ENCODE measurements at regions not wholly inside any gene's neighbourhood (a gene's known extent, or its start where the extent isn't known, plus 50 kb on each side); places are given as distances from the start of the nearest gene placed in this dataset.

DNA sequence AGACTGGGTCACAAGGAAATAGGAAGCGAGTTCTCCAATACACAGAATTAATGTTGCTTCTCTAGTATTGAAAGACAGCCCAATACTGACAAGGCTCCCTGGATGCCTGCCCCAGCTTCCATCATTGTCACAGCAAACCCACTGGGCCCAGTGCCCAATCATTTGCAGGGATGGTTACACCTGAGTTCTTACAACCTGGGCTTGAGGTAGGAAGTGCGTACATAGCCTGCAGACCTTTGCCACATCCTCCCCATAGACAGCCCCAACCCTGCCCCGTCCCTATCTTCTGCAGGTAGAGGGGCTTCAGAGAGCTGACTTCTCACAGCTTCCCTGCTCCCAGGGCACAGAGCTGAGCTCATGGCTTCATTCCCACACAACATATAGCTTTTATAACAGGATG lies 108.1 kb upstream of the UBL3 start:
- no peak for DNase-seq (ENCODE audit: low read depth)

DNA sequence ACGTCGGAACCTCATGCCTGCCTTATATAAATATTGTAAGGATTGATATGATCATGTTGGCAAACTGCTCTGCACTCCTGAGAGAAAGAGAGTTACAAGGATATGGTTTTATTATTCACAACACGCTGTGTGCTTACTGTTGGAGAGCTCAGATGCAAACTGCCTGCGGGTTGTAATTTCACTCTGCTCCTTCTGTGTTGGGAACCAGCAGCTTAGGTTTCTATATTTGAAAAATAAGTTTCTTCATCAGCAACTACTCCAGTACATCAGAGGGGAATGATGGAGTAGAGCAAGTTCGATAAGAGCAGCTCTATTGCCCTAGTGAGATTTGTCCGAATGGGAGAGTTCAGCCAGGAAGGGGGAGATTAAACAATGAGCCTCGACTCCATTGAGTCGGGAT lies 106.9 kb upstream of the UBL3 start:
- DNase-seq (ENCODE audit: low read depth) = no peak

DNA sequence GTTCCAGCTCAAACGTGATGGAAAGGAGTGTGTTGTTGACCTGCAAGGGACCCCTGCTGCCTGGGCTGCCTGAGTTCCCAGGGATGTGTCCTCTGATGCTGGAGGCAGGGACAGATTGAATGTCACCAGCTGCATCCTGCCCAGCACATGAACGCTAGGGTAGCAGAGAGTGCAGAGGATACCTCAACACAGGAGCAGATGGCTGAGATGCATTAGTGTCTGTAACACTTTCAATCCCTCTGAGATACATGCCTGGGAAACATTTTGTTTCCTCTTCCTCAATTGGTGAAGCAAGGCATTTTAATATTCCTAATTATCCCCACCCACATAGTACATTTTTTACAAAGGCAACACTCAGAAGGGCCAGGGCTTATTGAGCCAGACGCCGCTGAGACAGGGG lies 106.4 kb upstream of the UBL3 start:
- no peak for DNase-seq (ENCODE audit: low read depth)

DNA sequence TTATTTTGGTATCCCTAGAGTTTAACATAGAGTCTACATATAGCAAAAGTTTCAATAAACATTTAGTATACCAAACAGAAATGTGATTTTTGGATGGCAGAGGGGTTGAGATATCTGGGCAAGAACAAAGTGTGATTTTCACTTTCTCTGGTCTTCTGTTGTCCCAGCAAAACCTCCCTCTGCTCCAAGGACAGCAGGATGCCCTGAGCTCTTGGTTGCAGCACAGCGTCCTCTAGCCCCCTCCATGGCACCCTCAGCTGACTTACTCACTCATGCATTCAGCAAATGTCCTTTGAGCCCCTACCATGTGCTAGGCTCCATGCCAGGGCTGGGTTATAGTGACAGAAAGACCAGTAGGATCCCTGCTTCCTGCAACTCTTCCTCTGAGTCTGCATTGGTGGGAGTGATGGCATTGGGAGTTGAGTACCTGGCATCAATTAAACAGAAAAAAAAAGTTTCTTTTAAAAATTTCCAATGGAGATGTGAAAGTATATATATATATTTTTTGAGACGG lies 104.8 kb upstream of the UBL3 start:
- no peak for DNase-seq (ENCODE audit: low read depth)

DNA sequence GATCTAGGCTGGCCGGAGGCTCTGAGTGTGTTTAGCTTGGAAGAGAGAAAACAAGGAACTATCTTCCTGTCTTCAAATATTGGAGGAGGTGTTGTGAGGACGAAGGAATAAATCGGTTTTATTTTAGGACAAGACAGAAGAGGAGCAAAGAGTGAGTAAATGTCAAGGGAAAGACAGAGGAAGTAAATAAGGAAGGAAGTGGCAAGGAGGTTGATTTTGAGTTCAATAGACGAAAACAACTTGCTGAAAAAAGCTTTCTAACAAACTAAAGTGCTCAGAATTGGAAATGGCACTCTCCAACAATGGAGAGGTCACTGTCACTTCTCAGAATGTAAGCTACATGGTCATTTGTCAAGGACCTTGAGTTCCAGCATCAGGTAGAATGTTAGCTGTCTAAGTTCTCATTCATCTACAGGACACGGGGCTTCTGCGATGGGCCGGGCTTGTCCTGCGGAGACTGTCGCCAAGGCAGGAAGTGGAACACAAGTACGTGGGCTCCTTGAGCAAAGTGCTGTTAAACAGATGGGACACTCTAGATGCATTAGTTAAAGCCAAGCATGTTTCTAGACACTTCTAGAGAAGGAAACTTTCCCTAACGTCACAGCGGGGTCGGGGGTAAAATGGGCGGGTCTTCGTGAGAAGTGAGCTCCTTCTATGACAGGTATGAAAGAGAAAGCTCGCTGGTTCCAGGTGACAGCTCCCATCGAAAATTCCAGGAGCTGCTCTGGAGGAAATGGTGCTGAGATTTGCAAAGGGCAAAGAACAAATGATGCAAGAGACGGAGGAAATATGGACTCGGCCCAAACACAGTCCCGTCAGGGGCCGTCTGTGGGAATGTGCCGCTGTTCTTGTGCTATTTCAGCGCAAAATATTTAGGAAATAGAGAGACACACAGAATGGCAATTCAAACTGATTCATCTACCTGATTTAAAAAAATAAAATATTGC lies 103.9 kb upstream of the UBL3 start:
- no peak for DNase-seq (ENCODE audit: low read depth)

DNA sequence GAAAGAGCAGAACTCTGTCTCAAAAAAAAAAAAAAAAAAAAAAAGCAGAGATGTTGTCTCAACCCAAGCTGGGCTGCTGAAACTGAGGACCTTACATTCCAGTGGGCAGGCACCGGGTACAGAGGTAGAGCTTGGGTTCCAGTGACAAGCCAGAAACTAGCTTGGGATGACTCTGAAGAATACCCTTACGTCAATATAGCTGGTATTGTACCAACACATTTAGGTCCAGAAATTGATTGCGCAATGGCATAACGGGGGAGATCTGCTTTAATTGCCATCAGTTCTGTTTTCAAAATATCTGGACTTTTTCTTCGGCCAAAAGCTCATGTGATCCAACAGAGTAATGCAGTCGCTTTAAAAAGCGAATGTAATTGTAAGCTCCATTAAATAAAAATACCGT lies 103.1 kb upstream of the UBL3 start:
- DNase-seq (ENCODE audit: low read depth) = no peak

DNA sequence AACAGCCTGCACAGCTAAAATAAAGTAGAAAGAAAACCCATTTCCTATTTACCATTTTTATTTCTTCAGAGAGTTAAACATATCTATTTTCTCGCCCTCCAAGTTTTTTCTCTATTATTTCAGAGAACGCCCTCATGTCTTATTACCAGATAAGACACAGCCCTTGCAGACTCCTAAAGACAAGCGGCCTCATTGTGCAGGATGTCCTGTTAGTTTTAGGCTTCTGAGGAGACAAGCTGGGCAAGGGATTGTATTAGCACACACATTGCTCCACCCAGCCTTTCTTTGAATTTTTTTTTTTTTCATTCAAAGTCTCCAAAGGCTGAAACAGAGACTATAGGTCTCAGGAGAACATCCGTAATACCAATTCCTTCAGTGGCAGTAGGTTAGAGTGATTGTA lies 101.8 kb upstream of the UBL3 start:
- DNase-seq (ENCODE audit: low read depth) = no peak

DNA sequence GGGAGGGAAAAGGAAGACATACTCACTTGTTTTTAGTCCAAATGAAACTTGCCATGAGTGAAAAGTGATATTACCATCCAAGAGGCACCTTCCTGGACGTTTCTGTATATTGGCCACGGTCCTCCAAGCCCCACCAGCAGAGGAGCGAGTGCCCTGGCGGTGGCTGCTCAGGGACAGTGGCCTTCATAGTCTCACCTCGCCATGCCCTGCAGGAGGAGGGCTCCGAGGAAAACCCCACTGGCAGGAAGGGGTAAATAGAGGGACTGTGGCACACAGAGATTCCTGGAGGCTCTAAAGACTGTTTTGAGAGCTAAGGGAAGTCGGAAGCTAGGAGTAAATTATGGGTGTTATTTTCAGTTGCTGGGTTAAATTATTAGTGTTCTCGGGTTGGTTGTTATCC lies 98.4 kb upstream of the UBL3 start:
- DNase-seq (ENCODE audit: low read depth) = no peak

DNA sequence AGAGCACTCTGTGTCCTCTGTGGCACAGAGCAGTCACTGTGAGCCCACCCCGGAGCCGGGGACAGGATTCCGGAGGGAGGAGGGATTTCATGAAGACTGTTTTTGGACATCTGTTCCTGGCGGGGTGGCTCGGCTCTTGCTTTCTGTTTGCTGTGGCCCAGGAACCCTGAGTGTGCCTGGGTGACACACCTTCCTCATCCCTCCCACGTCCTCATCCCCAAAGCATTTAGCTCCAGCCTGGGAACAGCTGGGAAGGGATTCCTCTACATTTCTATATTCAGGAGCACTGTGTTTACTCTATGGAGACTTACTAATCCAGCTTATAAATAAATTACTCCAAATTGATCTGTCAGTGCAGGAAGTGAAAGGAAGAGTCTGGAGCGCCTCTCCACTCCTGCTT lies 97.8 kb upstream of the UBL3 start:
- peak; percentile 67 for DNase-seq (ENCODE audit: low read depth)

DNA sequence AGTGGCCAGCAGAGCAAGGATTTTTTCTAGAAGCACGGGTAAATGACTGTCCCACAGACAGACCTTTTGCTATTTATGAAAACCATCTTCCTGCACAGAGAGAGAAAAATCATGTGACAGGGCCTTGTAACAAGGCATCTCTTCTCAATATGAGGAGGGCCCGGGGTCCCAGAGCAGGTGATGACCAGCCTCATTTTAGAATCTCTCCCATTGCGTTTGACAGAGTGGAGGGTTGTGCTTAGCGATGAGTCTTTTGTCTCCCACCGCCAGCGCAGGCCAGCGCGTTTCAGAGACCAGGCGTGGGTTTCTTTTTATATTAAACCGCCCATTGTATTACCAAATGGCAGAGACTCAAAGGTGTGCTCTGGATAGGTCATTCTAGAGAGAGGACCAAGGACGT lies 97.4 kb upstream of the UBL3 start:
- no peak for DNase-seq (ENCODE audit: low read depth)

DNA sequence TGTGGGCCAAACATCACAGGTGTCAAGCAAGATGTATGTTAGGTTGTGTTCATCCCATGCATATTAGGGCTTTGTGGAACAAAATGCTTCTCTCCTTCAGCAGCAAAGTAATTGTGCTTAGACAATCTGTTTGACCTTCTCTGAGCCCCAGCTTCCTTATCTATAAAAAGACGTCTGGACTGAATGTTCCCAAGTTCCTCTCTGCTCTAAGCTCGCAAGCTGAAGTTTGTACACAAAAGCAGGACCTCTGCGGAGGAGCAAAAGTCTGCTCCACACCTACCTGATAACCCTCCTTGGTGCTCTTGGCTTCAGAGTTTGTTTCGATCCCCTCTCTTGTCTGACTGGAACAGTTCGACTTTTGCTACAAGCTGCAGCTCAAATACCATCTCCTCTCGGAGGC lies 95.7 kb upstream of the UBL3 start:
- no peak for DNase-seq (ENCODE audit: low read depth)

DNA sequence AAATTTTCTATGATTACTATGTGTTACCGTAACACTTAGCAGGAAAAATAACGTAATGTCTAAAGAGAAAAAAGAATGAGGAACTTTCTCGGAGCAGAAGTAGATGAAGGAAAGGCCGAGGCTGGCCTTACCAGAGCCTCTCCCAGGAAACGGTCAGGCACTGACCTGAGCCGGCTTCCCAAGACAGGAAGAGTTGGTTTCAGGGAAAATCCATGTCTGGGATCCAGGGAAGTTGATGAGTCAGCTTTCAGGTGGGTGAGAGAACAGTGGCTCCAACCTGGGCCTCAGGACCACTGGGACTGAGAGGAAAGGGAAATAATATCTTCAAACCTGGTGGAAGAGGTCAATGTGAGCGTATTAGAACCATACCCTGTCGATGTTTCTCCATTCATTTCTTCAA lies 93.3 kb upstream of the UBL3 start:
- DNase-seq (ENCODE audit: low read depth) = no peak

DNA sequence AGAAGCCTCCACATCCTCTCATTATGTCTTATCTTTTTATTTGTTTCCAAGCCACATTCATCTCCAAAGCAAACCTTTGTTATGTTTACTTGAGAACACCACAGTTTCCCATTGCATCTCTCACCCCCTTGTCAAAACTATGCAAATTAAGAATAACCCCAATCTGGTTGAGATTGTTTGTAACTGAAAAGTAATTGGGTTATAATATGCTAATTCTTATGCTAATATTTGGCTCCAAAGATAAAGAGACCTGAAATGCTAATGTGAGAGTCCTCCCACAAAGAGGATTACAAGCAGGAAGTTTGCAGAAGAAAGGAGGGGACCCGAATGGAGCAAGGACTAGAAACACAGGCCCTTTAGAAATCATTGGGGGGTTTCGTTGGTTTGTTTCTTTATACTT lies 92.9 kb upstream of the UBL3 start:
- DNase-seq (ENCODE audit: low read depth) = no peak

DNA sequence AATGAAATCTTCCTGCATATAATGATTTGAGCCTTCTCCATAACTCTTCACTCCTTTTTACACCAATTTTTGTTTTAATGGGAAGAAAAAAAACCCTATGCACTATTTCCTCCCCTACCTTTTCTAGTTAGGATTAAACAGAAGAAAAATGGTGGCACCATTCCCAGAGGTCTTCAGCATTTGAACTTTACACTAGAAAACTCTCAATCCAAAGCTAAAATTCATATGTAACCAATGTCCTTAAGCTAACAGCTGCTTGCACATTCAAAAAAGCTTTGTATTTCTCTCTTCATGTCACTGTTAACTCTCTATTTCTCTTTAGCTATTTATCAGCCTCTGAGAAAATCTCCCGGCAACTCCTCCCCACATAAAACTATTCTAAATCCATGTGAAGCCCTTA lies 90.3 kb upstream of the UBL3 start:
- no peak for DNase-seq (ENCODE audit: low read depth)

DNA sequence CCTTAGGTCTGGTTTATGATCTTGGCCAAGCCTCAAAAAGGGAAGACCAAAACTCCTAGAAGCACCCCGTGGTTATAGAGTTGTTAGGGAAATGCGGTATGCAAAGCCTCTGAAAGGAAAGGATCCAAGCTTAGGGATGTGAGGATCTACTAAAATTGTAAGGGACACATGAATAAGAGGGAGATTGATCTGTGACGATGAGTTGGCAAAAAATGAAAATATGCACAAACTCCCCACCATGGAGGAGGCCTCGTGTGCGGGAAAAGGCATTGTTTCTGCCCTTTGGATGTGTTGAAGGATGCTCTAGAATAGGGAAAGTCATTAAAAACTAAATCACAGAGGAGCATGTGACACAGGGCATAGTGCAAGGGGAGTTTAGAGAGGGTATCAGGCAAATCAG lies 88.7 kb upstream of the UBL3 start:
- no peak for DNase-seq (ENCODE audit: low read depth)

DNA sequence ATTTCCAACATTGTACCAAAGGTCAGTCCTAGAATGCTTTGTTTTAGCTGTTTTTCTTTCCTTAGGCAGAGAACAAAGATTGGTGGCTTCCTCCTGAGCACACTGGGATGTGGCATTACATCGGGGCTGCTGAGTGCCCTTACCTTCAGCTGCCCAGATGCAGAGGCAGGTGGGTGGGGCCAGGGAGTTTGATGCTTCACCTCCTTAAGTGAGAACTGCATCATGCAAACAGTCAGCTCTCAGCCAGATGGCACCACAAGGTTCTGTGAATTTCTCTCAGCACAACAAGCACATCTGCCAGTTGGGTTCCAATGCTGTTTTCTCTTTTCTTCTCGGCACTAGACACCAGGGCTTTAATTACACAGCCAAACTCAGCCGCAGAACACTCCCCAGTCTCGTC lies 87.4 kb upstream of the UBL3 start:
- DNase-seq (ENCODE audit: low read depth) = no peak

DNA sequence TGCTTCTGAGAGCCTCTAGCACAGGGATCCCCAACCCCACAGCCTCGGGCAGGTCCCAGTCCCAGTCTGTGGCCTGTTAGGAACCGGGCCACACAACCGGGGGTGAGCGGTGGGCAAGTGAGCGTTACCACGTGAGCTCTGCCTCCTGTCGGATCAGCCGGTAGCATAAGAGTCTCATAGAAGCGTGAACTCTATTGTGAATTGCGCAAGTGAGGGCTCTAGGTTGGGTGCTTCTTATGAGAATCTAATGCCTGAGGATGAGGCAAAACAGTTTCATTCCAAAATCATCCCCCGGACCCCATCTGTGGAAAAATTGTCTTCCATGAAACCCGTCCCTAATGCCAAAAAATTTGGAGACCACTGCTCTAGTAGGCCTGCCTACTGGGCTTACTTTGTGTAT lies 87.0 kb upstream of the UBL3 start:
- no peak for DNase-seq (ENCODE audit: low read depth)

DNA sequence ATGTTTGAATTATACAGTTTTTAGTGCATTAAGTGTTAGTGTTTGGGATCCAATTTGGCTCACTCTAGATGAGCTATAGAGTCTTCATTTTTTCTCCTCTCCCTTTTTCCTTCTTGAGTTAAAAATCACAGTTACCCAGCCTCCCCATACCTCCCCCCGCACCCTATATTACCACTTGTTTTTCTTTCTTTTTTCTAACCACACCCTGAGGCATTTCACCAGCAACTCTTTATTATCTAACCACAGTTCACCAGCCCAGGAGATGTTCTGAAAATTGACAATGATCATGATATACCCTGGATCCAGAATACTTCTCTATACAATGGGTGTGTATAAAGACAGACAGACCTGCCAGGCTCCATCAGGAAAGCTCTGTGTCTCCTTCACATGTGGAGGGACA lies 86.5 kb upstream of the UBL3 start:
- DNase-seq (ENCODE audit: low read depth) = no peak

DNA sequence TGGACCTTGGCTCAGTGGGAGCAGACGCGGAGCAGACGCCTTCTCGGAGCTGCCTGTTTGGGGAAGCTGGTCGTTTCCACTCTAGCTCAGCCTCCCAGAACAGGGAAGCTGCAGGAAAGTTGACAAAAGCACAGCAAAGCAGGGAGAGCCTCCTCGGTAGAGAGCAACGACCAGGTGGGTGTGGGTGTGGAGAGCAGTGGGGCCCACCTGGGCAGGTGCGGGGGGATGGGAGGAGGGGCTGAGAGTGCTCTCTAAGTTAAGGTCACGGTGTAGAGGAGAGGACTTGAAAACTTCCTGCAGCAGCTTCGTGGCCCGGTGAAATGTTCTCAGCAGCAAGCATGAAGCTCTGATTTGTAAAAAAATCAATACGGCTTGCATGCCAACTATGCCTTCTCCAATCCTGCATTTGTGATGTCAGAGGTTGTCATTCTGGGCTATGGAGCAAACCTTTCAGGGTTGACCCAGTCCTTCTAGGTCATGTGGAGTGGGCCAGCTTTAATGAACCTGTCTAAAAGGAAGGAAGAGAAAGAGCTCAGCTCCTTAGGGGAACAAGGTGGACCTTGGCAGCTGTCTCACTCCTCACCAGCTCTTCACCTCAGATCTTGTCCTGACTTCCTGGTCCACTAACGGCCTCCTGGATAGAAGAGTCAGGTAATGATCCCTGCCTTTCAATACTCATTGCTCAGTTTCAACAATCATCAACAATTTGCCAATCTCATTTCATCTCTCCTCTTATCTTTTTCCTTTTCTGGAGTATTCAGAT lies 85.8 kb upstream of the UBL3 start:
- DNase-seq (ENCODE audit: low read depth) = no peak

DNA sequence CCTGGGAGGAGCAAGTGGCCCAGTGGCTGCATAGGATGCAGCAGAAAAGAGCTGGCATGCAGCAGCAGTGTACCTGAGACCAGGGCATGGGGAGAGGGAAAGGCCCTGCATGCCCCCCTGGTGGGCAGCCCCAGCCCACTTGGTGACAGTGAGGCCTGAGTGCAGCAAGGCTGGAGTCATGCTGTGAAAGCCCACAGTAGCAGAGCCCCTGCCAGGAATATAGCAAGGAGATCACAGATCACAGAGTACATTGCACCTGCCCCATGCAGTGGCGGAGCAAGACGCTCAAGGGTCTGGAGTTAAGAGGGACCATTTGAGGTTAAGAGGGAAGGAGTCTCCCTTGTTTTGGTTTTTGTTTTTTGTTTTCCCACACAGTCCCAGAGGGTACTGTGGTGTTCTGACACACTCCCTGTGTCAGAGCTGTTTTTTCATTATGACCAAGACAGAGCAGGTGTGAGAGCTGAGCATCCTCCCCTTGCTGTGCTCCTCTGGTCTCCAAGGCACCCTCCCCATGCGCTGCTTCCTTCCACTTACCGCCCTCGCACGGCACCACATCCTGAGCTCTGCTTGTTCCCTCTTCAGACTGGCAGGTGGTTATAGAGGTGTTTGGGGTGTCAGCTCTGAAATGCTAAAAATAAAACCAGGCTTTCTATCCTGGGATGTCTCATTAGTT lies 85.0 kb upstream of the UBL3 start:
- DNase-seq (ENCODE audit: low read depth) = no peak

DNA sequence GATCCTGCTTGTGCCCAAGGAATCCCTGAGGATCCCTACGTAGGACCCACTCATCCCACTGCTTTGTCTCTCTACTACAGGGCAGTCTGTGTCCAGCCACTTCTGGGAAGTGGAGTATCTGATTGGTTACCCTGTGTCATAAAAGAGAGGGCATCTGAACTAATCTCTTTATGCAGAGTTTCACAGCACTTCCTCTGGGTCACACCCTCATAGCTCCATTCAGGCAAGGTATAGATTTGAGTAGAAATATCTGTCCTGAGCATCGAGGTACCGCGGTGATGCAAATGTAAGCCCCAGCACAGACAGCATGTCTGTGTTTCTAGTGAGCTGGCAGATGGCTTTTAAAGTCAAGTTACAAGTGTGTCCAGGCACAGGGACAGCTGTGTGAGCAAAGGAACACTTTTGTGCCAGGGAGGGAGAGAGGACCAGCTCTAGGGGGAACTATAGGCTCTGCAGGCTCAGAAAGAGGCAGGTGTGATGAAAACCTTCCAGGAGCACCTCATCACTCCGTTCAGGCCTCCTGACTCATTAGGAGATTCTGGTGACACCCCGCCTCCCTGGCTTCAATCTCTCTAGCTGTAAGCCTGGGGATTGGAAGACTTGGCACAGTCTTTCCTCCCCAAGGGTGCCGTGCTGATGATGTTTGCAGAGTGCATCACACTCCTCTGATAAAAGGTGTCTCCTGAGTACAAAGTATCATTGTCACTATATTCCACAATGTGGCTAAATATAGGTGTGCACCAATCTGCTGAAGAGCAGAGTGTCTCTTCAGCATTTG lies 84.3 kb upstream of the UBL3 start:
- no peak for DNase-seq (ENCODE audit: low read depth)
